OCI-LY3 (cell line): ENCODE measurements at regions not wholly inside any gene's neighbourhood (a gene's known extent, or its start where the extent isn't known, plus 50 kb on each side); places are given as distances from the start of the nearest gene placed in this dataset.

ENCODE experiments used
- H2AFZ ChIP-seq: fragments of 200-600, 300-600 bp; shearing (Covaris generic); 2 replicates; pipeline ENCODE4 v1.6.0; 2014; ENCODE audit warnings: antibody characterized with exemption, low read depth, low read length
- H3K27ac ChIP-seq: fragments of 200-600, 300-600 bp; sonication (generic); 2 replicates; pipeline ENCODE4 v1.5.1; 2014; ENCODE audit warnings: mild to moderate bottlenecking, low read length, moderate library complexity, mixed read lengths
- H3K27me3 ChIP-seq: fragments of 200-600, 300-600 bp; sonication (generic); 2 replicates; pipeline ENCODE4 v1.6.1; 2014; ENCODE audit warnings: low read depth, low read length, mixed read lengths
- H3K36me3 ChIP-seq: fragments of 200-600, 300-600 bp; sonication (generic); replicated peaks from 2 replicates; pipeline ENCODE3; 2014; ENCODE audit warnings: low read depth, low read length, mixed read lengths
- H3K4me1 ChIP-seq: fragments of 300-600, 200-600 bp; sonication (generic); 2 replicates; pipeline ENCODE4 v1.6.1; 2014; ENCODE audit warnings: low read length, mixed read lengths
- H3K4me2 ChIP-seq: fragments of 200-600, 300-600 bp; sonication (generic); 2 replicates; pipeline ENCODE4 v1.6.1; 2014; ENCODE audit warnings: low read length, mixed read lengths
- H3K4me3 ChIP-seq: fragments of 300-600, 200-600 bp; sonication (generic); 2 replicates; pipeline ENCODE4 v1.5.1; 2014; ENCODE audit warnings: antibody characterized with exemption, mild to moderate bottlenecking, low read length, moderate library complexity
- H3K79me2 ChIP-seq: fragments of 300-600, 200-600 bp; shearing (Covaris generic); 2 replicates; pipeline ENCODE4 v1.6.1; 2014; ENCODE audit warnings: mild to moderate bottlenecking, low read length, mixed read lengths
- H3K9ac ChIP-seq: fragments of 300-600, 200-600 bp; shearing (Covaris generic); 2 replicates; pipeline ENCODE4 v1.6.0; 2014; ENCODE audit warnings: mild to moderate bottlenecking, low read length, moderate library complexity
- H3K9me3 ChIP-seq: fragments of 200-600, 300-600 bp; shearing (Covaris generic); 2 replicates; pipeline ENCODE4 v1.6.1; 2014; ENCODE audit warnings: low read length, mixed read lengths; ENCODE audit not compliant: insufficient read depth
- H4K20me1 ChIP-seq: fragments of 200-600, 300-600 bp; sonication (generic); 2 replicates; pipeline ENCODE4 v1.6.1; 2016; ENCODE audit warnings: low read length, mixed read lengths; ENCODE audit not compliant: insufficient read depth
- CTCF ChIP-seq: fragments of 200-600, 300-600 bp; sonication (generic); IDR thresholded peaks from 2 replicates; pipeline ENCODE4 v1.5.1; 2014; ENCODE audit warnings: antibody characterized with exemption, low read length, low read depth
- EZH2phosphoT487 ChIP-seq: fragments of 200-600 bp; shearing (Covaris generic); IDR thresholded peaks from 2 replicates; pipeline ENCODE4 v1.6.1; 2018; ENCODE audit warnings: antibody characterized with exemption, mixed run types, low read depth

GRCh38 chr15:69536726-69537512 lies 84.3 kb downstream of the RPLP1 start:
- H3K27me3 ChIP-seq = peaks cover 54% of the 10 kb centered on the region
- no peaks in the 10 kb centered on the region for H3K79me2 ChIP-seq
- H3K27ac ChIP-seq = no peak overlapping the region
- H3K4me1 ChIP-seq = no peaks in the 10 kb centered on the region
- H3K4me3 ChIP-seq = no peak overlapping the region
- H3K9ac ChIP-seq = no peak overlapping the region
- H2AFZ ChIP-seq = no peak overlapping the region
- H3K4me2 ChIP-seq = no peak overlapping the region
- no peaks in the 10 kb centered on the region for H3K36me3 ChIP-seq
- TF ChIP-seq CTCF (no peak), EZH2phosphoT487 (no peak)
- no peaks in the 10 kb centered on the region for H4K20me1 ChIP-seq
- H3K9me3 ChIP-seq = no peaks in the 10 kb centered on the region

- no peaks in the 10 kb centered on the region for H3K79me2 ChIP-seq
- no peak overlapping the region for H3K4me3 ChIP-seq
- TF ChIP-seq EZH2phosphoT487 (no peak), CTCF (no peak)
- no peak overlapping the region for H3K4me2 ChIP-seq
- H3K4me1 ChIP-seq = no peaks in the 10 kb centered on the region
- no peaks in the 10 kb centered on the region for H3K9me3 ChIP-seq
- H4K20me1 ChIP-seq = no peaks in the 10 kb centered on the region
- peaks cover 57% of the 10 kb centered on the region for H3K27me3 ChIP-seq
- no peaks in the 10 kb centered on the region for H3K36me3 ChIP-seq
- H3K27ac ChIP-seq = no peak overlapping the region
- no peak overlapping the region for H3K9ac ChIP-seq
- H2AFZ ChIP-seq = no peak overlapping the region
These were observed 85.3 kb downstream of the RPLP1 start for GRCh38 chr15:69537901-69538300.

GRCh38 chr15:69538379-69538778 lies 85.8 kb downstream of the RPLP1 start:
- Histone ChIP-seq H3K4me3 (no peak overlapping the region), H2AFZ (no peak overlapping the region), H4K20me1 (no peaks in the 10 kb centered on the region), H3K36me3 (no peaks in the 10 kb centered on the region), H3K4me2 (no peak overlapping the region), H3K79me2 (no peaks in the 10 kb centered on the region), H3K9me3 (no peaks in the 10 kb centered on the region), H3K4me1 (no peaks in the 10 kb centered on the region), H3K27ac (no peak overlapping the region), H3K27me3 (peaks cover 53% of the 10 kb centered on the region), H3K9ac (no peak overlapping the region)
- TF ChIP-seq EZH2phosphoT487 = no peak

- Histone ChIP-seq H4K20me1 (no peaks in the 10 kb centered on the region), H3K79me2 (no peaks in the 10 kb centered on the region), H3K36me3 (no peaks in the 10 kb centered on the region), H3K9ac (no peak overlapping the region), H3K4me2 (no peak overlapping the region), H2AFZ (no peak overlapping the region), H3K27ac (no peak overlapping the region), H3K4me1 (no peaks in the 10 kb centered on the region), H3K27me3 (peaks cover 58% of the 10 kb centered on the region), H3K9me3 (no peaks in the 10 kb centered on the region), H3K4me3 (no peak overlapping the region)
- TF ChIP-seq CTCF = no peak
- TF ChIP-seq EZH2phosphoT487 = no peak
These were observed 86.7 kb downstream of the RPLP1 start for GRCh38 chr15:69539345-69539744.
